Endothelial cell of umbilical vein (primary cell): ENCODE measurements at regions not wholly inside any gene's neighbourhood (a gene's known extent, or its start where the extent isn't known, plus 50 kb on each side); places are given as distances from the start of the nearest gene placed in this dataset.

Source experiments
- BruUV-seq: library from RNA; stranded (reverse); fragments of 400-500 nt; replicated peaks from 2 replicates; lab custom pipeline; 2021; lab: Mats Ljungman, UMichigan
- CTCF ChIA-PET: fragments of 300-600, 350-600 bp; sonication (Branson Sonifier 250); formaldehyde crosslinking; loops from one replicate; lab custom pipeline; 2021; ENCODE audit warnings: antibody characterized with exemption, inconsistent platforms; lab: Charles Lee
- POLR2A ChIA-PET: fragments of 300-600, 350-600 bp; sonication (Branson Sonifier 250); formaldehyde crosslinking; loops from one replicate; lab custom pipeline; 2021; ENCODE audit warnings: antibody characterized with exemption, inconsistent platforms; lab: Charles Lee
- DNase-seq: peaks from one replicate; pipeline ENCODE4 v3.0.0-alpha.2; 2011; ENCODE audit warnings: low read depth, low spot score
- FAIRE-seq: peaks from 2 replicates; lab custom pipeline; 2011; peaks lifted over from hg19 to GRCh38; lab: Jason Lieb, UNC
- H2AFZ ChIP-seq: 2 replicates; pipeline ENCODE4 v1.6.0; 2012; ENCODE audit warnings: low read depth, low read length, control low read depth, inconsistent platforms
- H3K27ac ChIP-seq: 2 replicates; pipeline ENCODE4 v1.5.1; 2011; ENCODE audit warnings: low read depth, mild to moderate bottlenecking, control low read depth, low read length, moderate library complexity; ENCODE audit not compliant: insufficient read depth
- H3K27me3 ChIP-seq, 2 experiments: 2 replicates each; pipeline versions ENCODE4 v1.6.0 to v1.6.1; 2011; ENCODE audit warnings: low read length in 2 of 2, mixed read lengths in 1 of 2; ENCODE audit not compliant: control insufficient read depth in 2 of 2, insufficient read depth in 2 of 2
- H3K36me3 ChIP-seq, 2 experiments: 2 replicates in 1 of 2; 3 replicates in 1 of 2; pipeline ENCODE4 v1.5.1; 2011; ENCODE audit warnings: low read length in 2 of 2, mild to moderate bottlenecking in 1 of 2, moderate library complexity in 1 of 2; ENCODE audit not compliant: control insufficient read depth in 2 of 2, insufficient read depth in 2 of 2; ENCODE audit errors: extremely low read depth in 1 of 2
- H3K4me1 ChIP-seq: 3 replicates; pipeline ENCODE4 v1.5.1; 2011; ENCODE audit warnings: mild to moderate bottlenecking, low read length; ENCODE audit not compliant: control insufficient read depth, insufficient read depth; ENCODE audit errors: extremely low read depth
- H3K4me2 ChIP-seq: 2 replicates; pipeline ENCODE4 v1.6.1; 2011; ENCODE audit warnings: low read length, control low read depth, mixed read lengths; ENCODE audit not compliant: insufficient read depth
- H3K4me3 ChIP-seq, 3 experiments: fragments of 200-600 bp in 1 of 3; sonication (generic), shearing (Covaris generic) in 1 of 3; replicated peaks in 1 of 3; 2 replicates each; pipeline ENCODE4 v1.5.1; 2011 to 2016; ENCODE audit warnings: control low read depth in 3 of 3, low read length in 3 of 3, mild to moderate bottlenecking in 2 of 3, inconsistent platforms in 1 of 3, low read depth in 1 of 3, moderate library complexity in 1 of 3; ENCODE audit not compliant: insufficient read depth in 1 of 3
- H3K79me2 ChIP-seq: 2 replicates; pipeline ENCODE4 v1.6.0; 2012; ENCODE audit warnings: low read length, inconsistent platforms; ENCODE audit not compliant: control insufficient read depth, insufficient read depth
- H3K9ac ChIP-seq: replicated peaks from 2 replicates; pipeline ENCODE3; 2011; ENCODE audit warnings: low read length, control low read depth; ENCODE audit not compliant: insufficient read depth; ENCODE audit errors: extremely low read depth
- H3K9me1 ChIP-seq: replicated peaks from 3 replicates; pipeline ENCODE4 v1.6.0; 2011; ENCODE audit warnings: mild to moderate bottlenecking, low read length; ENCODE audit not compliant: control insufficient read depth, insufficient read depth; ENCODE audit errors: extremely low read depth
- H3K9me3 ChIP-seq: replicated peaks from 2 replicates; pipeline ENCODE4 v1.5.1; 2012; ENCODE audit warnings: low read length, inconsistent platforms; ENCODE audit not compliant: control insufficient read depth, insufficient read depth
- H4K20me1 ChIP-seq: replicated peaks from 2 replicates; pipeline ENCODE3; 2011; ENCODE audit warnings: mild to moderate bottlenecking, low read length; ENCODE audit not compliant: control insufficient read depth, insufficient read depth; ENCODE audit errors: extremely low read depth
- EZH2 ChIP-seq: IDR thresholded peaks from 2 replicates; pipeline ENCODE4 v1.6.1; 2012; ENCODE audit warnings: borderline replicate concordance, low read depth, mild to moderate bottlenecking, moderate library complexity, low read length, inconsistent platforms; ENCODE audit not compliant: severe bottlenecking
- FOS ChIP-seq: IDR thresholded peaks from 2 replicates; pipeline ENCODE4 v1.6.1; 2011; ENCODE audit warnings: mild to moderate bottlenecking, low read length, moderate library complexity, borderline replicate concordance; ENCODE audit not compliant: insufficient read depth
- GATA2 ChIP-seq: IDR thresholded peaks from 2 replicates; pipeline ENCODE4 v1.7.0; 2011; ENCODE audit warnings: low read depth, mild to moderate bottlenecking, moderate library complexity, mixed read lengths, low read length; ENCODE audit not compliant: insufficient read length, insufficient read depth
- JUN ChIP-seq: IDR thresholded peaks from 2 replicates; pipeline ENCODE4 v1.6.1; 2011; ENCODE audit warnings: borderline replicate concordance, low read depth; ENCODE audit not compliant: insufficient read length, insufficient read depth
- MYC ChIP-seq: IDR thresholded peaks from one replicate; pipeline ENCODE4 v1.6.1; 2011; ENCODE audit warnings: mild to moderate bottlenecking, low read depth, low read length
- POLR2A ChIP-seq: IDR thresholded peaks from 2 replicates; pipeline ENCODE4 v1.6.1; 2012; ENCODE audit warnings: low read depth, mild to moderate bottlenecking, control low read depth, low read length
- POLR2AphosphoS5 ChIP-seq: IDR thresholded peaks from 2 replicates; pipeline ENCODE4 v1.6.1; 2012; ENCODE audit warnings: low read depth, mild to moderate bottlenecking, control low read depth, low read length, moderate library complexity; ENCODE audit not compliant: insufficient read depth
- dilution Hi-C: fragments of 300-500 bp; cut with MboI; formaldehyde crosslinking; loops from one replicate; pipeline ENCODE4 v1.15.0; 2019; ENCODE audit warnings: low sequenced_read_pairs; ENCODE audit not compliant: extremely low pct_ligation_motif_present
- intact Hi-C: fragments of 100-400 bp; cut with micrococcal nuclease; formaldehyde crosslinking; loops from one replicate; pipeline ENCODE4 v1.10.0; 2022
- TF ChIP-seq, protein P1 (sequence below): IDR thresholded peaks from 2 replicates; pipeline ENCODE4 v1.6.1; 2011; ENCODE audit not compliant: insufficient read depth, insufficient read length
- TF ChIP-seq, protein P2 (sequence below), 2 donors: IDR thresholded peaks; 1 replicate in 1 of 2; 2 replicates in 1 of 2; pipeline ENCODE4 v1.5.1; 2011; ENCODE audit warnings: low read length in 2 of 2, mild to moderate bottlenecking in 2 of 2, moderate library complexity in 2 of 2, control low read depth in 1 of 2, inconsistent platforms in 1 of 2, low read depth in 1 of 2; ENCODE audit not compliant: insufficient read depth in 1 of 2; ENCODE audit errors: extremely low read depth in 1 of 2

DNA sequence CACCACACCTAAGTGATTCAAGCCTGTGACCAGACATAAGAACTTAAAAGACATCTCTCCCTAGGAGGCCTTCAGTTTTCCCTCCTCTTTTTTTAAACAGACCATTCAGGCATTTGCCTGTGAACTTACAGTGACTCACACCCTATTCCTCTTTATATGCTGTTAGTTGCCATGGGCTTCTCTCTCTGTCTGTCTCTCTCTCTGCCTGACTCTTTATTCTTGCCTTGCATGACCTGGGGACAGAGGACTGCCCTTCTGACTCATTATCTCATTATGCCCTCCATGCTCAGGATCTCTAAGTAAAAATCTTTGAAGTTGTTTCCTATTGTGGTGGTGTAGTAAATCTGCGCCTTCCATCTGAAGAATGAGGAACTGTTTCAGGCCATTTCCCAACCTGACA lies 442.2 kb upstream of the MAN1A1 start:
- POLR2A ChIA-PET = no interaction called here
- no peaks in the 10 kb centered on the region for H3K4me1 ChIP-seq

More for the DNA sequence above, 442.2 kb upstream of the MAN1A1 start:
- FAIRE-seq (no peak), DNase-seq (no peak)
- Histone ChIP-seq H3K27me3 (no peaks in the 10 kb centered on the region), H3K9ac (no peak overlapping the region), H3K9me1 (no peaks in the 10 kb centered on the region), H3K36me3 (no peaks in the 10 kb centered on the region), H3K9me3 (no peaks in the 10 kb centered on the region), H3K4me2 (no peak overlapping the region), H2AFZ (no peak overlapping the region), H4K20me1 (no peaks in the 10 kb centered on the region), H3K79me2 (no peaks in the 10 kb centered on the region), H3K4me3 (no peak overlapping the region), H3K27ac (no peak overlapping the region)
- CTCF ChIA-PET = no interaction called here
- BruUV-seq = no TSS peak
- dilution Hi-C loops (no loop called here), intact Hi-C loops (no loop called here)
- TF ChIP-seq POLR2AphosphoS5 (no peak), GATA2 (no peak), FOS (no peak), EZH2 (no peak), JUN (no peak), POLR2A (no peak), MYC (no peak)
- TF ChIP-seq, protein P1, sequence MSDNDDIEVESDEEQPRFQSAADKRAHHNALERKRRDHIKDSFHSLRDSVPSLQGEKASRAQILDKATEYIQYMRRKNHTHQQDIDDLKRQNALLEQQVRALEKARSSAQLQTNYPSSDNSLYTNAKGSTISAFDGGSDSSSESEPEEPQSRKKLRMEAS = no peak
- TF ChIP-seq, protein P2, sequence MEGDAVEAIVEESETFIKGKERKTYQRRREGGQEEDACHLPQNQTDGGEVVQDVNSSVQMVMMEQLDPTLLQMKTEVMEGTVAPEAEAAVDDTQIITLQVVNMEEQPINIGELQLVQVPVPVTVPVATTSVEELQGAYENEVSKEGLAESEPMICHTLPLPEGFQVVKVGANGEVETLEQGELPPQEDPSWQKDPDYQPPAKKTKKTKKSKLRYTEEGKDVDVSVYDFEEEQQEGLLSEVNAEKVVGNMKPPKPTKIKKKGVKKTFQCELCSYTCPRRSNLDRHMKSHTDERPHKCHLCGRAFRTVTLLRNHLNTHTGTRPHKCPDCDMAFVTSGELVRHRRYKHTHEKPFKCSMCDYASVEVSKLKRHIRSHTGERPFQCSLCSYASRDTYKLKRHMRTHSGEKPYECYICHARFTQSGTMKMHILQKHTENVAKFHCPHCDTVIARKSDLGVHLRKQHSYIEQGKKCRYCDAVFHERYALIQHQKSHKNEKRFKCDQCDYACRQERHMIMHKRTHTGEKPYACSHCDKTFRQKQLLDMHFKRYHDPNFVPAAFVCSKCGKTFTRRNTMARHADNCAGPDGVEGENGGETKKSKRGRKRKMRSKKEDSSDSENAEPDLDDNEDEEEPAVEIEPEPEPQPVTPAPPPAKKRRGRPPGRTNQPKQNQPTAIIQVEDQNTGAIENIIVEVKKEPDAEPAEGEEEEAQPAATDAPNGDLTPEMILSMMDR (IDR thresholded peaks at IDR 0.05; ENCODE audit: extremely low read depth in 1 of 2, insufficient read depth in 1 of 2, low read depth in 1 of 2, low read length in 2 of 2) = no peak
